WTC11 (cell line): ENCODE measurements at regions not wholly inside any gene's neighbourhood (a gene's known extent, or its start where the extent isn't known, plus 50 kb on each side); places are given as distances from the start of the nearest gene placed in this dataset.

ENCODE experiments used
- ATAC-seq: fragments of 200-7000 bp; cut with Tn5 transposase; 2 replicates; pipeline ENCODE4 v1.10.0; 2021; ENCODE audit warnings: mild to moderate bottlenecking, moderate library complexity
- CTCF ChIA-PET: fragments of 300-600 bp; sonication (Branson Sonifier 250); formaldehyde crosslinking; loops from one replicate; lab custom pipeline; 2021; ENCODE audit warnings: antibody characterized with exemption; lab: Charles Lee
- POLR2A ChIA-PET: fragments of 350-600 bp; sonication (Branson Sonifier 250); formaldehyde crosslinking; loops from one replicate; lab custom pipeline; 2021; ENCODE audit warnings: antibody characterized with exemption; lab: Charles Lee
- DNase-seq: peaks from one replicate; pipeline ENCODE4 v3.0.0; 2021; ENCODE audit warnings: low spot score
- H3K27ac Mint-ChIP-seq: 2 replicates; pipeline ENCODE4 v1.8.0; 2021; ENCODE audit warnings: mixed read lengths
- H3K27me3 Mint-ChIP-seq: 2 replicates; pipeline ENCODE4 v1.8.0; 2021; ENCODE audit warnings: low read depth, mild to moderate bottlenecking, moderate library complexity, mixed read lengths
- H3K36me3 Mint-ChIP-seq: 2 replicates; pipeline ENCODE4 v1.8.0; 2021; ENCODE audit warnings: mixed read lengths
- H3K4me1 Mint-ChIP-seq: 2 replicates; pipeline ENCODE4 v1.8.0; 2022; ENCODE audit warnings: mixed read lengths
- H3K4me3 Mint-ChIP-seq: 2 replicates; pipeline ENCODE4 v1.8.0; 2021; ENCODE audit warnings: mild to moderate bottlenecking, moderate library complexity, mixed read lengths
- H3K9me3 Mint-ChIP-seq: 2 replicates; pipeline ENCODE4 v1.8.0; 2021; ENCODE audit warnings: mixed read lengths
- AR ChIP-seq: fragments of 250-450 bp; sonication (Bioruptor Pico); IDR thresholded peaks from 2 replicates; pipeline ENCODE4 v1.9.0; 2021; ENCODE audit warnings: mild to moderate bottlenecking
- ATF3 ChIP-seq: sonication (generic); formaldehyde crosslinking; conservative IDR thresholded peaks from 2 replicates; pipeline ENCODE4 v1.8.1; 2022; ENCODE audit warnings: mild to moderate bottlenecking, missing genetic modification reagents
- ATF6 ChIP-seq: sonication (generic); formaldehyde crosslinking; IDR thresholded peaks from 2 replicates; pipeline ENCODE4 v1.8.1; 2023; ENCODE audit warnings: mild to moderate bottlenecking, missing genetic modification reagents
- CREB1 ChIP-seq: sonication (generic); formaldehyde crosslinking; IDR thresholded peaks from 2 replicates; pipeline ENCODE4 v1.8.0; 2023; ENCODE audit warnings: mild to moderate bottlenecking, missing genetic modification reagents
- EMX1 ChIP-seq: fragments of 250-450 bp; sonication (Bioruptor Pico); IDR thresholded peaks from 2 replicates; pipeline ENCODE4 v1.8.0; 2021; ENCODE audit warnings: mild to moderate bottlenecking
- FOXP4 ChIP-seq: sonication (generic); formaldehyde crosslinking; IDR thresholded peaks from 2 replicates; pipeline ENCODE4 v1.8.0; 2022; ENCODE audit warnings: mild to moderate bottlenecking, missing genetic modification reagents
- GABPB1 ChIP-seq: sonication (generic); formaldehyde crosslinking; IDR thresholded peaks from 2 replicates; pipeline ENCODE4 v1.8.1; 2023; ENCODE audit warnings: mild to moderate bottlenecking, missing genetic modification reagents
- JAZF1 ChIP-seq: fragments of 250-450 bp; sonication (Bioruptor Pico); IDR thresholded peaks from 2 replicates; pipeline ENCODE4 v1.9.0; 2021; ENCODE audit warnings: moderate library complexity, mild to moderate bottlenecking, inconsistent platforms
- KAT7 ChIP-seq: sonication (generic); formaldehyde crosslinking; IDR thresholded peaks from 2 replicates; pipeline ENCODE4 v1.8.1; 2023; ENCODE audit warnings: missing genetic modification reagents, mild to moderate bottlenecking, borderline replicate concordance
- NFATC4 ChIP-seq: fragments of 250-450 bp; sonication (Bioruptor Pico); IDR thresholded peaks from 2 replicates; pipeline ENCODE4 v1.9.0; 2021; ENCODE audit warnings: mild to moderate bottlenecking
- OVOL2 ChIP-seq: fragments of 250-450 bp; sonication (Bioruptor Pico); IDR thresholded peaks from 2 replicates; pipeline ENCODE4 v1.9.0; 2021; ENCODE audit warnings: mild to moderate bottlenecking, borderline replicate concordance
- ZMAT4 ChIP-seq: fragments of 250-450 bp; sonication (Bioruptor Pico); IDR thresholded peaks from 2 replicates; pipeline ENCODE4 v1.9.0; 2021; ENCODE audit warnings: mild to moderate bottlenecking
- ZNF138 ChIP-seq: sonication (generic); formaldehyde crosslinking; conservative IDR thresholded peaks from 2 replicates; pipeline ENCODE4 v1.8.1; 2022; ENCODE audit warnings: mild to moderate bottlenecking, moderate library complexity, missing genetic modification reagents
- ZNF281 ChIP-seq: sonication (generic); formaldehyde crosslinking; IDR thresholded peaks from 2 replicates; pipeline ENCODE4 v1.8.0; 2023; ENCODE audit warnings: mild to moderate bottlenecking, missing genetic modification reagents
- ZNF416 ChIP-seq: fragments of 250-450 bp; sonication (Bioruptor Pico); IDR thresholded peaks from 2 replicates; pipeline ENCODE4 v1.9.0; 2021; ENCODE audit warnings: mild to moderate bottlenecking, inconsistent platforms

- peaks cover 3% of the 10 kb centered on the region for H3K27me3 Mint-ChIP-seq
- TF ChIP-seq ZNF416 (CRISPR knock-in tag) (no peak), ZNF281 (CRISPR knock-in tag) (no peak), GABPB1 (no peak), JAZF1 (CRISPR knock-in tag) (no peak), CREB1 (CRISPR knock-in tag) (no peak), KAT7 (CRISPR knock-in tag) (no peak)
- TF ChIP-seq, all 79 proteins: peak for 0
- CTCF ChIA-PET: no interaction called here
- no peaks in the 10 kb centered on the region for H3K4me1 Mint-ChIP-seq
- DNase-seq (no peak), ATAC-seq (no peak)
- peaks cover 47% of the 10 kb centered on the region for H3K9me3 Mint-ChIP-seq
- POLR2A ChIA-PET: no interaction called here
- no peak overlapping the region for H3K27ac Mint-ChIP-seq
- H3K36me3 Mint-ChIP-seq: peaks cover 64% of the 10 kb centered on the region
- no peak overlapping the region for H3K4me3 Mint-ChIP-seq
These were observed 369.7 kb downstream of the ALG10 start for GRCh38 chr12:34391771-34392581.

GRCh38 chr12:34392741-34393085, 370.4 kb downstream of the ALG10 start:
- no peak for ATAC-seq
- no peak for DNase-seq
- POLR2A ChIA-PET: no interaction called here
- Mint-ChIP-seq H3K9me3 (peaks cover 47% of the 10 kb centered on the region), H3K27me3 (peaks cover 3% of the 10 kb centered on the region), H3K36me3 (peaks cover 70% of the 10 kb centered on the region), H3K27ac (no peak overlapping the region), H3K4me3 (no peak overlapping the region), H3K4me1 (no peaks in the 10 kb centered on the region)
- CTCF ChIA-PET: no interaction called here
- TF ChIP-seq ZNF416 (CRISPR knock-in tag): no peak
- TF ChIP-seq ZNF138 (CRISPR knock-in tag): no peak
- no peak for TF ChIP-seq NFATC4 (CRISPR knock-in tag)
- TF ChIP-seq ATF3 (CRISPR knock-in tag): no peak
- TF ChIP-seq OVOL2 (CRISPR knock-in tag): no peak
- TF ChIP-seq ZMAT4 (CRISPR knock-in tag): no peak
- TF ChIP-seq ATF6: no peak
- no peak for TF ChIP-seq EMX1 (CRISPR knock-in tag)
- no peak for TF ChIP-seq AR
- TF ChIP-seq FOXP4 (CRISPR knock-in tag): no peak
